ENCODE measurements at regions not wholly inside any gene's neighbourhood (a gene's known extent, or its start where the extent isn't known, plus 50 kb on each side); places are given as distances from the start of the nearest gene placed in this dataset.

DNA sequence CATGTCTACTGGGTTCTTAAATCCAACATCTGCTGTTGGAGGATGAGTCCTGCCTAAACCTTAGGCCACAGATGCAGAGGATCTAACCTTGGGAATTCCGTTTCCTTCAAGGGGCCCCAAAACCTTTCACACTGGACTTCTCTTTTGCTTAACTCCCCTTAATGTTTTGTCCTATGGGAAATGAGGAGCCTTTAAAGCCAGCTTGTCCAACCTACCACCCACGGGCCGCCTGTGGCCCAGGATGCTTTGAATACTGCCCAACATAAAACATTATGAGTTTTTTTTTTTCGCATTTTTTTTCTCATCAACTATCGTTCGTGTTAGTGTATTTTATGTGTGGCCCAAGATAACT is 157.2 kb upstream of the SLC1A4 start:
- TF ChIP-seq, protein P1, sequence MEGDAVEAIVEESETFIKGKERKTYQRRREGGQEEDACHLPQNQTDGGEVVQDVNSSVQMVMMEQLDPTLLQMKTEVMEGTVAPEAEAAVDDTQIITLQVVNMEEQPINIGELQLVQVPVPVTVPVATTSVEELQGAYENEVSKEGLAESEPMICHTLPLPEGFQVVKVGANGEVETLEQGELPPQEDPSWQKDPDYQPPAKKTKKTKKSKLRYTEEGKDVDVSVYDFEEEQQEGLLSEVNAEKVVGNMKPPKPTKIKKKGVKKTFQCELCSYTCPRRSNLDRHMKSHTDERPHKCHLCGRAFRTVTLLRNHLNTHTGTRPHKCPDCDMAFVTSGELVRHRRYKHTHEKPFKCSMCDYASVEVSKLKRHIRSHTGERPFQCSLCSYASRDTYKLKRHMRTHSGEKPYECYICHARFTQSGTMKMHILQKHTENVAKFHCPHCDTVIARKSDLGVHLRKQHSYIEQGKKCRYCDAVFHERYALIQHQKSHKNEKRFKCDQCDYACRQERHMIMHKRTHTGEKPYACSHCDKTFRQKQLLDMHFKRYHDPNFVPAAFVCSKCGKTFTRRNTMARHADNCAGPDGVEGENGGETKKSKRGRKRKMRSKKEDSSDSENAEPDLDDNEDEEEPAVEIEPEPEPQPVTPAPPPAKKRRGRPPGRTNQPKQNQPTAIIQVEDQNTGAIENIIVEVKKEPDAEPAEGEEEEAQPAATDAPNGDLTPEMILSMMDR (conservative IDR thresholded peaks at IDR 0.05; ENCODE audit: low read depth, low read length), result no peak
- no peak for DNase-seq (ENCODE audit: low read depth)
- H3K4me3 ChIP-seq (ENCODE audit: low read depth, low read length), result no peak overlapping the region

DNA sequence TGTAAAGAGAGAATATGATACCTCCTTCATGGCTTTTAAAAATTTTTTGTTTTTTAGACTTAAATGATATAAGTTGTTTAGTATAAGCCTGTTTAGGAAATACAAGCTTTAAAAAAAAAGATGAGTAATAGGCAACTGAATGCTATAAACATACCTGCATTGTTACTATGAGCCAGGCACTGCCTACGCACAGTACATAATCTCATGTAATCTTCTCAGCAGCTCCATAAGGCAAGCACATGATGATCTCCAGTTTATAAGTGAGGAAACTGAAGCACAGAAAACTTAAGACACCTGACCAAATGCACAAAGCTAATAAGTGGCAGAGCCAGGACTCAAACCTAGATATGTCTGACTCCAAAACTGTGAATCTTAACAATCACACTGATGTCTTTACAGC is 156.3 kb upstream of the SLC1A4 start:
- DNase-seq (ENCODE audit: low read depth), result no peak
- H3K4me3 ChIP-seq (ENCODE audit: low read depth, low read length), result no peak overlapping the region
- TF ChIP-seq, protein P1 (conservative IDR thresholded peaks at IDR 0.05; ENCODE audit: low read depth, low read length), result no peak

DNA sequence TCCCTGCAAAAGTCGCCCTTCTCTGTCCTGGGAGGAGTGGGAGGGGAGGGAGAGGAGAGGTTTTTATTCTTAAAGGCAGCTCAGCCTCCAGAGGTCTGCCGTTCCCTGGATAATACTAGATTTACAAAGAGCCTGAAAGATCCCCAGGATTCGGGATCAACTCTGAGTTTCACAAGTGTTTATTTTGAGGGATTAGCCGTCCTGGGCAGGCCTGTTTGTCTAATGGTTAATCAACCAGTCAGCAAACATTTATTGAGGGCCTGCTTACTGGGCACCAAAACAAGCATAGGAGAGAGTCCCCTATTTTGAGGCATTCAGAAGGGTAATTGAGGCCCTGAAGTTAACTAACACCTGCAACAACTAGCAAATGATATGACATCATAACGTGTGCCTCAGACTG is 152.6 kb upstream of the SLC1A4 start:
- H3K4me3 ChIP-seq (ENCODE audit: low read depth, low read length), result no peak overlapping the region
- TF ChIP-seq, protein P1 (conservative IDR thresholded peaks at IDR 0.05; ENCODE audit: low read depth, low read length), result no peak
- DNase-seq (ENCODE audit: low read depth), result no peak

DNA sequence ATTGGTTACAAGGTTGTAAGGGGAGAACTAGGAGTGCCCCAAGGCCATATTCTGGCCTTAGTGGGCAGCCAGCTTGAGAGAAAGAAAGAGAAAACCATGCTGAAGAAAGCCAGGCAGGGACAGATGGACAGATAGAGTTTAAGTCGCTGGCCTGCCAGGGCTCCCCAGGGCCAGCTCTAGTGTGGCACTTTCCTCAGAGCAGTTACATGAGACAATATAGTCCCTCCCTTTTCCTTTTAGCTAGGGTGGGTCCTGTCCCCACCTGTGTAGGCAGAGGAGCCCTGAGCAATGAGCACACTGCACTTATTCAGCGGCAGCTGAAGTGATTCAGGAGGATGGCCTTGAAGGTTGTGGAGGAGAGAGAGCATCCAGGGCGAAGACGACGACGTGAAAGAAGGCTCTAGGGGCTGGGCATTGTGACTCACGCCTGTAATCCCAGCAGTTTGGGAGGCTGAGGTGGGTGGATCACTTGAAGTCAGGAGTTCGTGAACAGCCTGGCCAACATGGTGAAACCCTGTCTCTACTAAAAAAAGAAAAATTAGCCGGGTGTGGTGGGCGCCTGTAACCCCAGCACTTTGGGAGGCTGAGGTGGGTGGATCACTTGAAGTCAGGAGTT is 152.0 kb upstream of the SLC1A4 start:
- TF ChIP-seq, protein P1 (conservative IDR thresholded peaks at IDR 0.05; ENCODE audit: low read depth, low read length), result no peak
- H3K4me3 ChIP-seq (ENCODE audit: low read depth, low read length), result no peak overlapping the region
- no peak for DNase-seq (ENCODE audit: low read depth)

DNA sequence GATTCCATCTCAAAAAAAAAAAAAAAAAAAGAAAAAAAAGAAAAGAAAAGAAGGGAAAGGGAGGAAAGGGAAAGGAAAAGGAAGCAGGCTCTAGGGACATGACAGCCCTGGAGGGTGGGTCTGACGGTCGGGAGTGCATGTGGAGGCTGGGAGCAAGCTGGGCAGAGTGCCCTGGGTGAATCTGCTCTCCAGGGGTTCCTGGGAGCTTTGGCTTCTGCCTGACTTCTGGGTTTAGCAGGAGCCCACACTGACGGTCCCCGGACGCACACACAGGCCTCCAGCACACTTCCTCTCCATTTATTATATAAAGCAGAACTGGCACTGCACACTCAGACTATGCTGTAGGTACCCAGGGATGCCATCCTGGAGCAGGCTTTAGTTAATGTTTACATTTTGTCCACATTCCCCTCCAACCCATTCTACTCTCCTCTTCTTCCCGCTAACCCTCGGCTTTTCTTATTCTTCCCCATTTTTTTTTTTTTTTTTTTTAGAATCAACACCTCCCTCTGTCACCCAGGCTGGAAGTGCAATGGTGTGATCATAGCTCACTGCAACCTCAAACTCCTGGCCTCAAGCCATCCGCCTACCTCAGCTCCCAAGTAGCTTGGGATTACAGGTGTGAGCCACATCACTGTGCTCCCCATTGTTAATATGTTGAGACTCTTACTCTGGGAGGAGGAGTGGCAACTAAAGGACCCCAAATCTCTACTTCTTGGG is 151.1 kb upstream of the SLC1A4 start:
- TF ChIP-seq, protein P1 (conservative IDR thresholded peaks at IDR 0.05; ENCODE audit: low read depth, low read length), result no peak
- no peak overlapping the region for H3K4me3 ChIP-seq (ENCODE audit: low read depth, low read length)
- peak; percentile 41 for DNase-seq (ENCODE audit: low read depth)

DNA sequence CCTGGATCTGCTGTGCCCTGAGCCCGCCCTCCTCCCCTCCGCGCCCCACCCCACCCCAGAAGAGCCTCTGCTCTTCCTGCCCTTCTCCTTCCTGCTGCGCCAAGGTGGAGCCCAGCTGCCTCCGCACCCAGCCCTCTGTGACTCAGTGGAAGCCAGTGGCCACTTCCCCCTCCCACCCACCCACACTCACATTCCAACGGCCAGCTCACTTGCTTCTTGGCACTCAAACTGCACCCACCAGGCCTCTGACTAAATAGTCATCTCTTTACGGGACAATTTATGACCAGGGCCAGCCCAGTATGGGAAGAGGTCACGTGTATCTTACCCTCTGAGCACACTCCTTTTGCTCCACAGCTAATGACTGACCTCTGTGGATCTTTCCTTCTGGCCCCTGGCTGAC is 150.4 kb upstream of the SLC1A4 start:
- DNase-seq (ENCODE audit: low read depth), result peak; percentile 82
- H3K4me3 ChIP-seq (ENCODE audit: low read depth, low read length), result no peak overlapping the region
- TF ChIP-seq, protein P1 (conservative IDR thresholded peaks at IDR 0.05; ENCODE audit: low read depth, low read length), result no peak

DNA sequence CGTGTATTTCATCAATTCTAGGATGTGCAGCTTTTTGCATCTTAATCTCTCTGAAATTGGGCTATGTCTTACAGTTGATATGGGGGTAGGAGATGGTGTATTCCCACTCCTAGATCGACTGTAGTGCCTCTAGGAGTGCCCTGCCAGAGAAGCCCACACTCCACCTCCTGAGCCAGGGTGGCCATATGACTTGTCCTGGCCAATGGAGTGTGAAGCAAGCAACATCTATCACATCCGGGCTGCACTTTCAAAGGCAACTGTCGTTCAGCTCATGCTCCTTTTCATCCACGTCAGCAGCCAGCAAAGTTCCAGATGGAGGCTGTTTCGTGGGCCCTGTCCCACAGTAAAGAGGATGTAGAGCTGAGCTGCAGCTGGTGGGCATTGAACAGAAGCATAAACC is 149.4 kb upstream of the SLC1A4 start:
- TF ChIP-seq, protein P1 (conservative IDR thresholded peaks at IDR 0.05; ENCODE audit: low read depth, low read length), result no peak
- DNase-seq (ENCODE audit: low read depth), result no peak
- H3K4me3 ChIP-seq (ENCODE audit: low read depth, low read length), result no peak overlapping the region

Measured in epithelial cell of proximal tubule (primary cell).